ENCODE measurements at regions not wholly inside any gene's neighbourhood (a gene's known extent, or its start where the extent isn't known, plus 50 kb on each side); places are given as distances from the start of the nearest gene placed in this dataset.

DNA sequence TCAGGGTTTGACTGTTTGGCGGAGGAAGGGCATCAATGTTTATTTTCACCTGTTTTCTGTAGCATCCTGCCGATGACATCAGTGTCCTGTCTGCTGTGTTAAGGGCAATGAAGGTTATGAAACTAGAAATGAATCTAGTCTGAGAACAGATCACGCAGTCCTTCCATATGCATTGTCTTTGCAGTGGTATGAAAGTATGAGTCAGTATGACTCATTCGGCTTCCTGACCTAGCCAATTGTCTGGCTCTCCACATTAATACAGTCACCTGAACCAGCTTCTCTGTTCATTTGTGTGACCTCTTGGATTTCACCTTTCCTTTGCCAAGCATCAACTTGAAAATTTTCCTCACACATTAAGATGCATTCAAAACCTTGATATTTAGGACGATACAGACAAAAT, 353.8 kb downstream of the RND3 start:
- TF ChIP-seq, protein P1, sequence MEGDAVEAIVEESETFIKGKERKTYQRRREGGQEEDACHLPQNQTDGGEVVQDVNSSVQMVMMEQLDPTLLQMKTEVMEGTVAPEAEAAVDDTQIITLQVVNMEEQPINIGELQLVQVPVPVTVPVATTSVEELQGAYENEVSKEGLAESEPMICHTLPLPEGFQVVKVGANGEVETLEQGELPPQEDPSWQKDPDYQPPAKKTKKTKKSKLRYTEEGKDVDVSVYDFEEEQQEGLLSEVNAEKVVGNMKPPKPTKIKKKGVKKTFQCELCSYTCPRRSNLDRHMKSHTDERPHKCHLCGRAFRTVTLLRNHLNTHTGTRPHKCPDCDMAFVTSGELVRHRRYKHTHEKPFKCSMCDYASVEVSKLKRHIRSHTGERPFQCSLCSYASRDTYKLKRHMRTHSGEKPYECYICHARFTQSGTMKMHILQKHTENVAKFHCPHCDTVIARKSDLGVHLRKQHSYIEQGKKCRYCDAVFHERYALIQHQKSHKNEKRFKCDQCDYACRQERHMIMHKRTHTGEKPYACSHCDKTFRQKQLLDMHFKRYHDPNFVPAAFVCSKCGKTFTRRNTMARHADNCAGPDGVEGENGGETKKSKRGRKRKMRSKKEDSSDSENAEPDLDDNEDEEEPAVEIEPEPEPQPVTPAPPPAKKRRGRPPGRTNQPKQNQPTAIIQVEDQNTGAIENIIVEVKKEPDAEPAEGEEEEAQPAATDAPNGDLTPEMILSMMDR (IDR thresholded peaks at IDR 0.05) = no peak
- no peak for TF ChIP-seq POLR2A (IDR thresholded peaks at IDR 0.05)
